ENCODE measurements at regions not wholly inside any gene's neighbourhood (a gene's known extent, or its start where the extent isn't known, plus 50 kb on each side); places are given as distances from the start of the nearest gene placed in this dataset.

- no peaks in the 10 kb centered on the region for H3K79me2 ChIP-seq (ENCODE audit: insufficient read depth, low read length)
- no peaks in the 10 kb centered on the region for H3K27me3 Mint-ChIP-seq (ENCODE audit: low read depth)
- H3K4me1 ChIP-seq (ENCODE audit: insufficient read depth, low read length) = no peaks in the 10 kb centered on the region
- H3K27me3 ChIP-seq (ENCODE audit: insufficient read depth, low read length) = no peaks in the 10 kb centered on the region
- H3K18ac ChIP-seq (ENCODE audit: insufficient read length, low read depth, low read length) = no peak overlapping the region
- H2AFZ ChIP-seq (ENCODE audit: low read length) = no peak overlapping the region
- no peak overlapping the region for H2AK5ac ChIP-seq (ENCODE audit: insufficient read length, low read length)
- no peaks in the 10 kb centered on the region for H3K9me3 ChIP-seq (ENCODE audit: control insufficient read depth, low read depth, low read length)
- H3K4ac ChIP-seq (ENCODE audit: low read depth, low read length) = no peak overlapping the region
- H3K9me3 Mint-ChIP-seq = peaks cover 0 to 4% of the 10 kb centered on the region in 2 experiments; a peak in 2 of 5 replicates
- H3K14ac ChIP-seq (ENCODE audit: insufficient read depth, low read length) = no peak overlapping the region
- no peaks in the 10 kb centered on the region for H3K23me2 ChIP-seq (ENCODE audit: insufficient read length, low read depth, low read length, poor library complexity, severe bottlenecking)
- no peak overlapping the region for H3T11ph ChIP-seq (ENCODE audit: low read length)
- no peak overlapping the region for H3K23ac ChIP-seq (ENCODE audit: insufficient read length, low read depth, low read length)
- H3K4me3 Mint-ChIP-seq = no peak overlapping the region
- H4K8ac ChIP-seq (replicated peaks; ENCODE audit: insufficient read length, low read depth, low read length) = no peak overlapping the region
- no peak overlapping the region for H3K9ac ChIP-seq (ENCODE audit: extremely low read depth, insufficient read length, low read length)
- H4K91ac ChIP-seq (ENCODE audit: insufficient read length, low read depth, low read length) = no peak overlapping the region
- no peaks in the 10 kb centered on the region for H3K79me1 ChIP-seq (ENCODE audit: insufficient read depth, low read depth, low read length, poor library complexity, severe bottlenecking)
- no peaks in the 10 kb centered on the region for H4K20me1 ChIP-seq (ENCODE audit: control insufficient read depth, insufficient read depth, insufficient read length)
- no peak overlapping the region for H3K27ac ChIP-seq (ENCODE audit: insufficient read length, low read depth, low read length)
- H2BK20ac ChIP-seq (ENCODE audit: low read depth, low read length, poor library complexity, severe bottlenecking) = no peak overlapping the region
- no peak overlapping the region for H3K4me2 ChIP-seq (ENCODE audit: insufficient read depth, insufficient read length, low read length)
- no peak for DNase-seq
- peaks cover 0 to 7% (median 0%) of the 10 kb centered on the region in 3 experiments; a peak in 3 of 7 replicates for H3K36me3 Mint-ChIP-seq (ENCODE audit: insufficient read depth in 1 of 3, low read depth in 3 of 3)
- no peak overlapping the region for H2BK12ac ChIP-seq (ENCODE audit: insufficient read length, low read depth, low read length)
- H3K56ac ChIP-seq (ENCODE audit: insufficient read length, low read depth, low read length) = no peak overlapping the region
- peaks cover 0 to 2% of the 10 kb centered on the region in 2 experiments; a peak in 1 of 4 replicates for H3K4me1 Mint-ChIP-seq
- H2BK5ac ChIP-seq (ENCODE audit: insufficient read length, low read length) = no peak overlapping the region
- H2BK15ac ChIP-seq (ENCODE audit: low read depth, low read length) = no peak overlapping the region
- TF ChIP-seq, protein P1, sequence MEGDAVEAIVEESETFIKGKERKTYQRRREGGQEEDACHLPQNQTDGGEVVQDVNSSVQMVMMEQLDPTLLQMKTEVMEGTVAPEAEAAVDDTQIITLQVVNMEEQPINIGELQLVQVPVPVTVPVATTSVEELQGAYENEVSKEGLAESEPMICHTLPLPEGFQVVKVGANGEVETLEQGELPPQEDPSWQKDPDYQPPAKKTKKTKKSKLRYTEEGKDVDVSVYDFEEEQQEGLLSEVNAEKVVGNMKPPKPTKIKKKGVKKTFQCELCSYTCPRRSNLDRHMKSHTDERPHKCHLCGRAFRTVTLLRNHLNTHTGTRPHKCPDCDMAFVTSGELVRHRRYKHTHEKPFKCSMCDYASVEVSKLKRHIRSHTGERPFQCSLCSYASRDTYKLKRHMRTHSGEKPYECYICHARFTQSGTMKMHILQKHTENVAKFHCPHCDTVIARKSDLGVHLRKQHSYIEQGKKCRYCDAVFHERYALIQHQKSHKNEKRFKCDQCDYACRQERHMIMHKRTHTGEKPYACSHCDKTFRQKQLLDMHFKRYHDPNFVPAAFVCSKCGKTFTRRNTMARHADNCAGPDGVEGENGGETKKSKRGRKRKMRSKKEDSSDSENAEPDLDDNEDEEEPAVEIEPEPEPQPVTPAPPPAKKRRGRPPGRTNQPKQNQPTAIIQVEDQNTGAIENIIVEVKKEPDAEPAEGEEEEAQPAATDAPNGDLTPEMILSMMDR (conservative IDR thresholded peaks at IDR 0.05) = no peak
- no peak overlapping the region for H4K5ac ChIP-seq (ENCODE audit: insufficient read length, low read depth, low read length)
- no peak overlapping the region for H3K27ac Mint-ChIP-seq
- no peak overlapping the region for H2BK120ac ChIP-seq (ENCODE audit: low read depth, low read length, poor library complexity, severe bottlenecking)
Measured at GRCh38 chr7:12133865-12134264, 77.2 kb upstream of the TMEM106B start.

Measured in H9 (cell line).